NCI-H1694 treated with DMSO at 0.1 percent for 48 hours (cell line): ENCODE measurements at regions not wholly inside any gene's neighbourhood (a gene's known extent, or its start where the extent isn't known, plus 50 kb on each side); places are given as distances from the start of the nearest gene placed in this dataset.
"Not testable (repeated sequence)": the region's sequence is repeated elsewhere in the genome, so short reads cannot be mapped to it uniquely, and the experiment has no call there.

Source experiments
- DNase-seq: peaks from one replicate; lab custom pipeline; 2025; lab: John Stamatoyannopoulos, UW

DNA sequence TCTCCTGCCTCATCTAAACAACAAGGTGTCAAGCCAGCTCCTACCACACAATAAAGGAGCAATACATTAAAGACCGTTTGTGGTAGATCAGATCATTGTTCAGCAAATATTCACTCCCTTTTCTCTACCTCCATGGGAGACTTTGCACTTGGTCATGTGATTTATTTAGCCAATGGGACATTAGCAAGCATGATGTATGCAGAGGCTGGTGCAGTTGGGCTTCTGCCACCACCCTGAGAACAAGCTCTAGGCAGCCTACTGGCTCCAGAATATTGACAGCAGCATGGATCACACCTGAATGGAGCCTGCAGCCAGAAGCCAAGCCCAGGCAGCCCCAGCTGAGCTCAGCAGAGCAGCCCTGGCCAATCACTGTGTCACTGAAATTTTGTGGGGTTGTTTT lies 99.4 kb upstream of the UBE2E2 start:
- DNase-seq, result no peak

GRCh38 chr3:23105048-23105447 lies 98.1 kb upstream of the UBE2E2 start:
- no peak for DNase-seq

- no peak for DNase-seq
These were observed 96.5 kb upstream of the UBE2E2 start for GRCh38 chr3:23106666-23107065.

DNA sequence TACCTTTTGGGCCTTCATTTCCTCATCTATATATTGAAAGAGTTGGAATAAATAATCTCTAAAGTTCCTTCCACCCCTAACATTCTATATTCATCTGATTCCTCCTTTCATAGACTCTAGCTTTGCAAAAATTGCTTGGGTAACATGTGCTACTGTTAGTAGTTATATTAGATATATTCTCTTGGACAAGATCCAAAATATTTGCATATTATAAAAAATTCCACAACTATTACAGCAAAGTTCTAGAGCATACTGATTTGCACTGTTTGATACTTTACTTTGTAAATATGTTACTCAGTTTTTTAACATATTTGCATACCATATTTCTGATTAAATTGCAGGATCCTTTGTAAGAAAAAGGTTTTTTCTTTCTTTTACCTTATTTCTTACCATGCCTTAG lies 95.9 kb upstream of the UBE2E2 start:
- no peak for DNase-seq

DNA sequence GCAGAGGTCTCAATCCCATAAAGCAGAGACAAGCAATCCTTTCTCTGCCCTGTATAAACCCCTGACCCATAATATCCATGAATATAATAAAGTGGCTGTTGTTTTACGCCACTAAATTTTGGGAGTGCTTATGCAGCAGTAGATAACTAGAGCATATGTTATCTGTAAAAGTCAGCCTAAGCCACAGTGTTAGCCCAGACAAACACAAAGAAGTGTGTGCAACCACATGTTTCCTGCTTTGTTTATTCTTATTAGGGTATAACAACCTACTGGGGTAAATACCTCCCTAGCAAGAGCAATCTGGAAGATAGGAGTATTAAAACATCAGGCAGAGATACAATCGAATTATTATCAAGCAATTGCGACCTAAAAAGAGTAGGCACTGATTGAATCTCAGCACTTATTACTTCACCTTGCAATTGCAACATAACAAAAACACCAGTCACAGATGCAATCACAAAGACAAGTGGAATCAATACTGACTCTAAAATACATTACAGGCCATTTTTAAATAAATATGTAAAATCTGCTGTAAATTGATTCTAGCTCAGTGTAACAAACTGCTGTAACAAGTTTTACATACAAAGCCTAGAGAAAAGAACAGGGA lies 94.6 kb upstream of the UBE2E2 start:
- DNase-seq, result no peak

- DNase-seq, result no peak
These were observed 91.8 kb upstream of the UBE2E2 start for GRCh38 chr3:23111286-23111685.

DNA sequence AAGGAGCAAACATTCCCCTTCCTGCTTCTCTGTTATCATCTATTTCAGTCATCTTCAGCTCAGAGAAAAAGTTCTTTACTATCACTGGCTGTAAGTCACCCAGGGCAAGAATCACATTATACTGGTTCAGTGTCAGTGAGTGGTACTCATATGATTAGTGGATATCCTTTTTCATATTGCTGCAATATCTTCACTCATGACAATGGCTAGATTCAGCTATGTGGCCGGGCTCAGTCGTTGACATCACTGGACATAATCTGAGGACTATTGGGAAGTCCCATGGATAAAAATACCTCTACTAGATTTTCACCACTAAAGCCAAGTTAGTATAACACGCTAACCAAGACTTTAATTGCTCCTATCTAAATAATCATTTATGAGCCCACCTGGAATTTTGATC lies 91.3 kb upstream of the UBE2E2 start:
- DNase-seq, result no peak

DNA sequence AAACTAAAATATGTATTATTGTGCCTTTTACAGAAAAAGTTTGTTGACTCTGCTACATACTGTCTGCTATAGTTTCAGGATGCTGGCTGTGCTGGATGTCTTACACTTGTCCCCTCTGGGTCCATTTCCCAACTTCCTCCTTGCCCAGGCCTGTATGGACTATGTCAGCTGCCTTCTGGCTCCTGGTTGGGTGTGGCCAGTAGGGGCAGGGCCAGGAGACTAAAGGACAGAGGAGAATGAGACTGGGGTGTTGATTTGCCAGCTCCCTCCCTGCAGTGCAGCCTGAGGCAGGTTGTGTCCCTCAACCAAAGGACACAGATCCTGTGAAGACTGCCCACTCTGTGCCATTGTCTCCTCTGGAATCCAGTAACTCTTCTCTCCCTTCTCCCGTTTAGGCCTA lies 90.6 kb upstream of the UBE2E2 start:
- no peak for DNase-seq

DNA sequence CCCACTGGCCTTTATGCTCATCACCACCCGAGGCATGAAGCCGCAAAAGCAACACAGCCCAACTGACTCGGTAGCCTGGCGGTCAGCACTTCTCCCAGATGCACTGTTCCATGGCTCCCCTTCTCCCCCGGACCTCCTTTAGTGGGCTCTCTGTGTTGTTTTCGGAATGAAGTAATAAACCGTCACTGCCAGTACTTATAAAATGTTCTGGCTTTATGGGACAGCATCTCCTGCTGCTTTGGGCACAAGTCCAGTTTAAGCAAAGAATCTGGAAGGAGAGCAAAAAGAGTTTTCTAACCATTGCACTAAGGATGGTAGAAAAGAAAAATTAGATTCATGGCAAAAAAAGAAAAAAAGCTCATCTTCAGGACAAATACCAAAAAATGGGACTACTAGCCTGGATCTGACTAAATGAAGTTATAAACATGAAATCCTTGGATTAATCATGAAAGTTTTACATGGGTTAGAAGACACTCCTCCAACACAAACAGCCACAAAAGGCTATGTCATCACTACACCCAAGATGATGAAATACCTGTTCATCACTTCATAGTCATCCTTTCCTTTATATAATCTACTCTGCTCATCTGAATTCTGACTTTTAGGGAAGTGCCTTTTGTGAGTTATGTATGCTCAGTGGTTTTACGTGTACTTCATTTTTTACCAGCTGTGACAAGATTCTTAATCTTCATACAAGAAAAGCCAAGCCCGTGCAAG lies 89.5 kb upstream of the UBE2E2 start:
- DNase-seq, result no peak

DNA sequence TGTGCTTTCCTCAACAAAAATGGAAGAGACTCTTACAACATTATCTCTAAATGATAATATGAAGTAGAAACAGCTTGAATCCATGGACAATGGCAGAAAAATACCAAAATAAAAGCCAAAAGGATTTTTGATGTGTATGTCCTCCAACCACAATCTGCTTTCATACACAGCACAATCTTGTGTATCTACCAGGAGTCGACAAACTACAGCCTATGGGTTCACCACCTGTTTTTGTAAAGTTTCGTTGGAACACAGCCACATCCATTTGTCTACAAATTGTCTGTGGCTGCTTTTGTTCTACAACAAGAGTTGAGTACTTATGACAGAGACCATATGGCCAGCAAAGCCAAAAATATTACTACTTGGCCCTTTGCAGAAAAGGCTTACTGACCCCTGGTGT lies 88.7 kb upstream of the UBE2E2 start:
- no peak for DNase-seq

GRCh38 chr3:23115171-23115877 lies 87.8 kb upstream of the UBE2E2 start:
- no peak for DNase-seq

GRCh38 chr3:23116081-23116837 lies 86.9 kb upstream of the UBE2E2 start:
- no peak for DNase-seq

DNA sequence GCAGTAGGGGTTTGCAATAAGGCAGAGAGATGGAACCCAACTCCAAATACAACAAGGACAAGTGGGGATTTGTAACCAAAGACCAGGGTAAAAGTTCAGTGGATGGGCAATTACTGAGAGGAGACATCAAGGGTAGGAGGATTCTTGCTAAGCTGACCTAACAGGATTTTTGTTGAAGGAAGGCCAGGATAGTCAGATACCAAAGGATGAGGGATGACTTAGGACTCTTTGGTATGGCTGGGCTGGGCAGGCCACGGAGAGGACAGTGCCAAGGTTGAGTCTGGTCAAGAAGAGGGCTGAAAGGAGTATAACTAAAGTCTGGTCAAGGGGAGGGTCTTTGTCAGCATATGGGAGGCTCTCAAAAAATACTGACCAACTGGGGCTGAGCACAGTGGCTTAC lies 85.3 kb upstream of the UBE2E2 start:
- DNase-seq, result no peak

GRCh38 chr3:23127196-23127595 lies 75.9 kb upstream of the UBE2E2 start:
- no peak for DNase-seq

DNA sequence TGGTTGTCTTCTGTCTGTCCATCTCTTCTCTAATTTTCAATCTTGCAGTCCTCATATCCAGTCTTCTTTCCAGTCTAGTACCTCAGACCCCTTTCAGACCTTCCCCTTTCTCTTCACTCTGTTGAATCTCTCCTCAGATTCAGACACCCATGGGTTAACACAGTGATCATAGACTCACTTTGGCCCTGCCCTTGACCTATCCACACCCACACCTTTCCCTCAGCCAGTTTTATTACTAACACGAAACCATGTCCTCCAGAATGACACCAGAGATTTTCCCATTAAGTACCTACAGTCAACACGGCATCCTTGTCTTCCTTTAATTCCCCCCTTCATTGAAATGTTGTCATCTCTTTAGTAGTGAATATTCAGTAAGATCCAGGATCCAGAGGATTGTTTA lies 74.5 kb upstream of the UBE2E2 start:
- no peak for DNase-seq

DNA sequence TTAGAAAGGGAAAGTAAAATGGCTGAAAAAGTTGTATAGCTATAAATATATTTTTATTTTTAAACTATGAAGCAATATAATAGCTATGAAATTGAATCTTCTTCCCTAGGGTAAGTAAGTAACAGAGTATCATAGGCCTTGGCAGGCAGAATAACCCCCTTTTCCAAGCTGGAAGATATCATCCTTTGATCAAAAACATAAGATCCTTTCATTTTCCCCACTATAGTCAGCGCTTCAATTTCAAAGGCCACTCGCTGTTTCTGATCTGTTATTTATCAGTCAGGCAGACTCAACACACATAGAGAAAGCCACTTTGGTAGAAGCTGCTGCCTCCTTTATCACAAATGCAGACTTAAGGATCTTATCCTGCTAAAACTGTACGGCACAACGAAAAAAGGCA lies 74.0 kb upstream of the UBE2E2 start:
- DNase-seq, result no peak

DNA sequence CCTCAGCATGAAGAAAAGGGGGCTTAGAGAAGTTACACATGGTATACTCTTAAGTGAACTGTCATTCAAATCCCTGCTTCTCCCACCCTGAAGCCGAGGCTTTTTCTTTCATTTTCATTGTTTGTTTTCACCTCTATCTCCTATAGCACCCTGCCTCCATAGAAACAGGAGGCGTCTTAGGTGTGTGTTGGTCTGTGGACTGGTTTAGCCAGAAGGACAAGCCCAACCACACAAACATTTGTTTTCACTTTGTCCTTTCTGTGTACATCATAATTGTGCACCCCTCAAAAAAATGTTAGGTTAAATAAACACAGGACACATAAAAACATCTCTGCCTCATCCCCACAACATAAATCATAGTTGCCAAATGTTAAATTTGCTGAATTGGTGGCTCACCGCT lies 73.3 kb upstream of the UBE2E2 start:
- no peak for DNase-seq

DNA sequence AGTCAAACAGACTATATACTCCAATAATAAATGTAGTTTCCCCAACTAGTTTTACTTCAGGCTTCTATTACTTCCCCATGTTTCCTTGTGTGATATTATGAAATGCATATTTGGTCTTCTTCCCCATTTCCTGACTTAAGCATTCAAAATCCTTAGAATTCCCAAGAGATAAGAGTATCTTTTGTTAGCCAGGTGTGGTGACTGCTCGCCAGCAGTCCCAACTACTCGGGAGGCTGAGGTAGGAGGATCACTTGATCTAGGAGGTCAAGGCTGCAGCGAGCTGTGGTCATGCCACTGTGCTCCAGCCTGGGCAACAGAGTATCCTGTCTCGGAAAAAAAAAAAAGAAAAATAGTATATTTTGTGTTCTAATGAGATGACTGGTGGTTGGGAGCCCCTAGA lies 72.7 kb upstream of the UBE2E2 start:
- DNase-seq, result no peak

DNA sequence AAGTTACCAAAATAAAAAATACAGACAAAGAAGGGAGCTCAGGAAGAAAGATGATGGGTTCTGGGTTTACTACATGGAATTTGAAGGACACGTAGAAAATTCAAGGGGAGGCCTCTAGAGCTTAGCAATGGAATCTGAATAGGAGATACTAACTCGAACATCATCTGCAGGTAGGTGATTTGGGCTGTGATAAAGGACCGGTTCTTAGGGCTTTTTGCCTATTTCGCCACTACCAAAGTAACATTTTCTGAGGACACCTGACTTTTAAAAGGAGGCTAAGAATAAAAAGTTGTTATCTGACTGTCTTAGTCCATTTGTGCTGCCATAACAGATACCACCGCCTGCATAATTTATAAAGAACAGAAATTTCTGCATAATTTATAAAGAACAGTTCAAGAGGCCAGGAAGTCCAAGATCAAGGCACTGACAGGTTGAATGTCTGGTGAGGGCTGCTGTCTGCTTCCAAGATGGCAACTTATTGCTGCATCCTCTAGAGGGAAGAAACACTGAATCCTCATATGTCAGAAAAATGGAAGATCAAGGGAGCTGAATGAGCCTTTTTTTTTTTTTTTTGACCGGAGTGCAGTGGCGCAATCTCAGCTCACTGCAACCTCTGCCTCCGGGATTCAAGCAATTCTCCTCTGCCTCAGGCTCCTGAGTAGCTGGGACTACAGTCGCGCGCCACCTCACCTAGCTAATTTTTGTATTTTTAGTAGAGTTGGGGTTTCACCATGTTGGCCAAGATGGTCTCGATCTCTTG lies 67.9 kb upstream of the UBE2E2 start:
- no peak for DNase-seq

DNA sequence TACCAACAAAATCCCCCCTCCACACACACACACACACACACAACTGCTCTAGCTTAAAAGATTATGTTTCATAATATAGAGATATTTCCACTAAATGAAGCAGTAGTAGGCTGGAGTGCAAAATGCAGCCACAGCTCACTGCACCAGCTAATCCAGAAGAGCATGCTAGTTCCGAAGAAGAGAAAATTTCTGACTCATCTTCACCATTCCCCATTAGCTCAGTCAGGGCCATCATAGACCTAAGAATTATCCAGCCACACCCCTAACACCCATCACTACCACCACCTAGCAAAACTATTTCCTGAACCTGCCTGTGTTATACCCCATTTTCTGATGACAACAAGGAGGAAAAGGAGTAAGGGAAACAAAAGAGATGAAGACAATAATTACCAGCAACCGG lies 67.1 kb upstream of the UBE2E2 start:
- no peak for DNase-seq

- not testable (repeated sequence) for DNase-seq
These were observed 59.1 kb upstream of the UBE2E2 start for GRCh38 chr3:23144051-23144450.

DNA sequence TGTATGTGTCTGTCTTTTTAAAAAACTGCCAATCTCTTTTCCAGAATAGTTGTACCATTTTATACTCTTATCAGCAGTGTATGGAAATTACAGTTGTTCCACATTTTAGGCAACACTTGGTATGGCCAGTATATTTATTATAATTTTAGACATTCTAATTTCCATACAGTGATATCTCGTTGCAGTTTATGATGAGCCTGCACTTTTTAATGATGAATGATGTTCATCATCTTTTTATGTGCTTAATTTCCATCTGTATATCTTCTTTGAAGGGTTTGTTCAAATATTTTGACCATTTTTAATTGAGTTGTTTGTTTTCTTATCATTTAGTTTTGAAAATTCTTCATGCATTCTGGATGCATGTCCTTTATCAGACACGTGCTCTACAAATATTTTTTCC lies 57.0 kb upstream of the UBE2E2 start:
- no peak for DNase-seq
